ENCODE measurements at regions not wholly inside any gene's neighbourhood (a gene's known extent, or its start where the extent isn't known, plus 50 kb on each side); places are given as distances from the start of the nearest gene placed in this dataset.
"Not testable (repeated sequence)": the region's sequence is repeated elsewhere in the genome, so short reads cannot be mapped to it uniquely, and the experiment has no call there.

DNA sequence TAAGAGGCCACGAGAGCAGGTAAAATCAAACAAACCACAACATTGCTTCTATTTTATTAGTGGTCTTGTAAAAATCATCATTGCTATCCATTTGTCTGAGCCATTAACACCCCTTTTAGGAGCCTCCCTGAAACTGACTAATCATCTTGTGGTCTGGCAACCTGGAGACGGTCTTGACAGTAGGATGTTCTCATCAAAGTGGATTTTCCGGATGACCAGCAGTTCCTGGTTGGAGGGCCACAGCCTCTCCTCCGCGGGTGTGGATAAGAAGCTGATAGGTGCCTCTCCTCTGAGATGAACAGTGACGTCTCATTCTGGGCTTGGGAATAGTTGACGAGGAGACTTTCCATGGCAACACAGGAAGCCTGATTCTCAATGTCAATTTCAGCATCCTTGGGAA, 490.7 kb downstream of the TYW1 start:
- H3K4me1 ChIP-seq, result peaks cover 0 to 13% (median 5%) of the 10 kb centered on the region in 4 donors
- no peak for DNase-seq
- H3K27ac ChIP-seq, result no peak overlapping the region
- WGBS, 5 donors, result 66 to 76% (median 69%) methylated on average over 7 of the region's 7 CpGs
- H3K4me3 ChIP-seq, result no peak overlapping the region
- H3K27me3 ChIP-seq, result no peaks in the 10 kb centered on the region
- intact Hi-C loops (cut with DNase I; ENCODE audit: low total_unique reads), result no loop called here
- TF ChIP-seq EP300 (IDR thresholded peaks at IDR 0.05), result no peak
- no peak for TF ChIP-seq POLR2AphosphoS5 (IDR thresholded peaks at IDR 0.05)
- TF ChIP-seq, protein P1, sequence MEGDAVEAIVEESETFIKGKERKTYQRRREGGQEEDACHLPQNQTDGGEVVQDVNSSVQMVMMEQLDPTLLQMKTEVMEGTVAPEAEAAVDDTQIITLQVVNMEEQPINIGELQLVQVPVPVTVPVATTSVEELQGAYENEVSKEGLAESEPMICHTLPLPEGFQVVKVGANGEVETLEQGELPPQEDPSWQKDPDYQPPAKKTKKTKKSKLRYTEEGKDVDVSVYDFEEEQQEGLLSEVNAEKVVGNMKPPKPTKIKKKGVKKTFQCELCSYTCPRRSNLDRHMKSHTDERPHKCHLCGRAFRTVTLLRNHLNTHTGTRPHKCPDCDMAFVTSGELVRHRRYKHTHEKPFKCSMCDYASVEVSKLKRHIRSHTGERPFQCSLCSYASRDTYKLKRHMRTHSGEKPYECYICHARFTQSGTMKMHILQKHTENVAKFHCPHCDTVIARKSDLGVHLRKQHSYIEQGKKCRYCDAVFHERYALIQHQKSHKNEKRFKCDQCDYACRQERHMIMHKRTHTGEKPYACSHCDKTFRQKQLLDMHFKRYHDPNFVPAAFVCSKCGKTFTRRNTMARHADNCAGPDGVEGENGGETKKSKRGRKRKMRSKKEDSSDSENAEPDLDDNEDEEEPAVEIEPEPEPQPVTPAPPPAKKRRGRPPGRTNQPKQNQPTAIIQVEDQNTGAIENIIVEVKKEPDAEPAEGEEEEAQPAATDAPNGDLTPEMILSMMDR (IDR thresholded peaks at IDR 0.05), result no peak
- no peak for TF ChIP-seq POLR2A (IDR thresholded peaks at IDR 0.05)
- peaks cover 0 to 9% (median 2%) of the 10 kb centered on the region in 4 donors for H3K9me3 ChIP-seq
- H3K36me3 ChIP-seq, result no peaks in the 10 kb centered on the region

DNA sequence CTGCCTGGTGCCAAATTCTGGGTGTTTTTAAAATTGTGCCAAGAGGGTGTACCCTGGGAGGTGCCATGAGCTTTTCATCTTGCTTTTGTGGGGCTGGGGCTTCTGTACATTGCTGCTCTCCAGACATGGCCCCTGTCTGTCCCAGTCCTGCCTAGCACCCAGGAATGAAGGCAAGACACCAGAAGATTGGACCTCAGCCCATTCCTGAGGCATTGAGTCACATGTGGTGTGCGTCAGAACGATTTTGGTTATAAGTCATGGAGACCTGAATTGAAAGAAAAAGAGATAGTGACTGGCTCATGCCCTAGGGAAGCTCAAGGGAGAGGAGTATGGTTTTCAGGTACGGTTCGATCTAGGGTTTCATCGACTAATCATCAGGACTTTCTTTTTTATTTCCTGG, 493.2 kb downstream of the TYW1 start:
- Histone ChIP-seq H3K9me3 (peaks cover 0 to 9% (median 2%) of the 10 kb centered on the region in 4 donors), H3K27ac (no peak overlapping the region), H3K4me3 (no peak overlapping the region), H3K4me1 (peaks cover 0 to 6% (median under 1%) of the 10 kb centered on the region in 4 donors), H3K27me3 (no peaks in the 10 kb centered on the region), H3K36me3 (no peaks in the 10 kb centered on the region)
- DNase-seq, result no peak
- intact Hi-C loops (cut with DNase I; ENCODE audit: low total_unique reads), result no loop called here
- 84 to 94% (median 86%) methylated on average over 5 of the region's 5 CpGs for WGBS, 5 donors
- TF ChIP-seq, protein P1 (IDR thresholded peaks at IDR 0.05), result no peak
- TF ChIP-seq POLR2AphosphoS5 (IDR thresholded peaks at IDR 0.05), result no peak
- TF ChIP-seq EP300 (IDR thresholded peaks at IDR 0.05), result no peak
- no peak for TF ChIP-seq POLR2A (IDR thresholded peaks at IDR 0.05)

DNA sequence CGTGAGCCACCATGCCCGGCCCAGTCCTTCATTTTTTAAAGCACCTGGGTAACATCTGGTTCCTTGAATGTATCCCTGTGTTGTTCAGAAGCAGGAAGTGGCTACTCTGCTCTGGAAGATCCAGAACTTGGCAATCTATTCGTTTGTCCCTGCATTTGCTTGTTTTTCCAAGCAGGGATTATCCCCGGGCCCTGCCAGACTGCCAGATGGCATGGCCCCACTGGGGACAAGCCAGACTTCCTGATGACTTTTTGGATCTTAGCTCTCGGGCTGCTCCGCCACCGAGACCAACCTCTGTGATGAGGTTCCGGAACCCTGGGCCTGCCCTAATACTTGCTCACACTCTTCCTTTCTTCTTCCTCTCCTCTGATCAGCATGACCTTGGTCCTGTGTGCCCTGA, 496.7 kb downstream of the TYW1 start:
- no peak for DNase-seq
- no peaks in the 10 kb centered on the region for H3K27me3 ChIP-seq
- no peak overlapping the region for H3K27ac ChIP-seq
- no peak overlapping the region for H3K4me3 ChIP-seq
- peaks cover 0 to 13% (median 2%) of the 10 kb centered on the region in 4 donors for H3K9me3 ChIP-seq
- intact Hi-C loops (cut with DNase I; ENCODE audit: low total_unique reads), result no loop called here
- TF ChIP-seq EP300 (IDR thresholded peaks at IDR 0.05) (no peak), POLR2AphosphoS5 (IDR thresholded peaks at IDR 0.05) (no peak), POLR2A (IDR thresholded peaks at IDR 0.05) (no peak)
- TF ChIP-seq, protein P1 (IDR thresholded peaks at IDR 0.05), result no peak
- 69 to 77% (median 73%) methylated on average over 8 of the region's 8 CpGs for WGBS, 5 donors
- no peaks in the 10 kb centered on the region for H3K36me3 ChIP-seq
- no peaks in the 10 kb centered on the region for H3K4me1 ChIP-seq

DNA sequence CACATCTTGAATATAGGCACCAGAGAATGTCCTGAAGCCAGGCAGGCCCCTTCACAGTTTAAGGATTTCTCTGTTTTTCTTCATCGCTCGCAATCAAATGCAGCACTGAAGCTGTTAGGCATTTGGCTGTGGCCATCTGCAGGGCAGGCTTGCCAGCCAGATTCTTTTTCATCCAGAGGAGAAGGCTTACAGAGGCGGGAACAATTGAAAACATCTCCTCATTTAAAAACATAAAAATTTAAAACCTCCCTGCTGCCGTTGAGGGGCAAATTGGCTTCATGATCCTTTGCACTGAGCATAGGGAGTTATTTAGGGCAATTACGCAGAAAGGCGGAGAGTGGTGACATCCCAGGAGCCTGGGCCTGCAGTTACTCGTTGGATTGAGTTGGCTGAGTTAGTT, 500.0 kb downstream of the TYW1 start:
- peak overlapping the region in 1 of 5 donors; percentile 38 for H3K27ac ChIP-seq
- H3K4me1 ChIP-seq, result no peaks in the 10 kb centered on the region
- H3K9me3 ChIP-seq, result peaks cover 0 to 5% (median 2%) of the 10 kb centered on the region in 4 donors
- no peak overlapping the region for H3K4me3 ChIP-seq
- intact Hi-C loops (cut with DNase I; ENCODE audit: low total_unique reads), result no loop called here
- 70 to 78% (median 76%) methylated on average over 7 of the region's 7 CpGs for WGBS, 5 donors
- peak in 1 of 2 donors; percentile 35 for DNase-seq
- TF ChIP-seq POLR2A (IDR thresholded peaks at IDR 0.05), result no peak
- TF ChIP-seq EP300 (IDR thresholded peaks at IDR 0.05), result no peak
- TF ChIP-seq, protein P1 (IDR thresholded peaks at IDR 0.05), result no peak
- no peak for TF ChIP-seq POLR2AphosphoS5 (IDR thresholded peaks at IDR 0.05)
- H3K27me3 ChIP-seq, result no peaks in the 10 kb centered on the region
- no peaks in the 10 kb centered on the region for H3K36me3 ChIP-seq

DNA sequence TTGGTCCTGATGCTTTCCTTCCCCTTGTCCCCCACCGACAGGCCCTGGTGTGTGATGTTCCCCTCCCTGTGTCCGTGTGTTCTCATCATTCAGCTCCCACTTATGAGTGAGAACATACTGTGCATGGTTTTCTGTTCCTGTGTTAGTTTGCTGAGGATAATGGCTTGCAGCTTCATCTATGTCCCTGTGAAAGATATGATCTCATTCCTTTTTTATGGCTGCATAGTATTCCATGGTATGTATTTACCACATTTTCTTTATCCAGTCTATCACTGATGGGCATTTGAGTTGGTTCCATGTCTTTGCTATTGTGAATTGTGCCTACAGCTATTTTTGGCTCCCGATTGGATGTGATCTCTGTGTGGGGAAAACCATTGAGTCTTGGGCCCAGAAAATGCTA, 501.3 kb downstream of the TYW1 start:
- H3K4me3 ChIP-seq; DNase-seq; H3K36me3 ChIP-seq; H3K4me1 ChIP-seq; H3K27ac ChIP-seq; H3K9me3 ChIP-seq; H3K27me3 ChIP-seq; intact Hi-C loops (cut with DNase I; ENCODE audit: low total_unique reads): not testable (repeated sequence)
- 68 to 95% (median 76%) methylated on average over 3 of the region's 3 CpGs for WGBS, 5 donors
